GM23338 (cell line): ENCODE measurements at regions not wholly inside any gene's neighbourhood (a gene's known extent, or its start where the extent isn't known, plus 50 kb on each side); places are given as distances from the start of the nearest gene placed in this dataset.

Experiments
- ATAC-seq: fragments of 200-7000 bp; cut with Tn5 transposase; 3 replicates; pipeline ENCODE4 v1.9.1; 2020
- DNase-seq: peaks from one replicate; pipeline ENCODE4 v3.0.0-alpha.2; 2015; ENCODE audit warnings: low spot score
- H2AFZ ChIP-seq: fragments of 200-600 bp; sonication (generic); 2 replicates; pipeline ENCODE4 v1.8.0; 2016; ENCODE audit warnings: antibody characterized with exemption, mild to moderate bottlenecking, moderate library complexity
- H3F3A ChIP-seq: fragments of 200-600 bp; sonication (generic); replicated peaks from 2 replicates; pipeline ENCODE4 v1.8.0; 2017; ENCODE audit warnings: antibody characterized with exemption, mixed run types, low read depth
- H3K27ac ChIP-seq: fragments of 200-600 bp; sonication (generic); 2 replicates; pipeline ENCODE4 v1.6.1; 2016; ENCODE audit warnings: low read depth
- H3K27me3 ChIP-seq: fragments of 200-600 bp; sonication (generic); 2 replicates; pipeline ENCODE4 v1.8.0; 2016; ENCODE audit warnings: mild to moderate bottlenecking, mixed run types, moderate library complexity; ENCODE audit not compliant: insufficient read depth
- H3K36me3 ChIP-seq: fragments of 200-600 bp; sonication (generic); 2 replicates; pipeline ENCODE4 v1.8.0; 2016; ENCODE audit warnings: mild to moderate bottlenecking; ENCODE audit not compliant: insufficient read depth
- H3K4me1 ChIP-seq: fragments of 200-600 bp; sonication (generic); 2 replicates; pipeline ENCODE4 v1.8.0; 2016; ENCODE audit warnings: mild to moderate bottlenecking, moderate library complexity; ENCODE audit not compliant: insufficient read depth
- H3K4me2 ChIP-seq: fragments of 200-600 bp; sonication (generic); 2 replicates; pipeline ENCODE4 v1.7.1; 2017; ENCODE audit warnings: mixed run types
- H3K4me3 ChIP-seq: fragments of 200-600 bp; sonication (generic); 2 replicates; pipeline ENCODE4 v1.6.1; 2016; ENCODE audit warnings: mixed run types
- H3K79me2 ChIP-seq: fragments of 200-600 bp; sonication (generic); replicated peaks from 2 replicates; pipeline ENCODE4 v1.8.0; 2017; ENCODE audit warnings: mild to moderate bottlenecking; ENCODE audit not compliant: insufficient read depth
- H3K9me2 ChIP-seq: fragments of 200-600 bp; sonication (generic); 2 replicates; pipeline ENCODE4 v1.8.0; 2017; ENCODE audit not compliant: insufficient read depth
- H4K20me1 ChIP-seq: fragments of 200-600 bp; sonication (generic); replicated peaks from 2 replicates; pipeline ENCODE4 v1.8.0; 2017; ENCODE audit warnings: mild to moderate bottlenecking; ENCODE audit not compliant: insufficient read depth
- H3K27ac Mint-ChIP-seq: 2 replicates; pipeline ENCODE4 v1.8.0; 2020; ENCODE audit warnings: inconsistent platforms, mild to moderate bottlenecking, moderate library complexity, mixed read lengths
- H3K27me3 Mint-ChIP-seq: 3 replicates; pipeline ENCODE4 v1.8.0; 2022; ENCODE audit warnings: low read depth, mild to moderate bottlenecking, moderate library complexity, mixed read lengths, inconsistent platforms; ENCODE audit not compliant: insufficient read depth, poor library complexity
- H3K36me3 Mint-ChIP-seq: 3 replicates; pipeline ENCODE4 v1.8.0; 2021; ENCODE audit warnings: low read depth, mild to moderate bottlenecking, inconsistent platforms, moderate library complexity, mixed read lengths
- H3K4me1 Mint-ChIP-seq: 3 replicates; pipeline ENCODE4 v1.8.0; 2020; ENCODE audit warnings: mild to moderate bottlenecking, inconsistent platforms, mixed read lengths
- H3K4me3 Mint-ChIP-seq: 3 replicates; pipeline ENCODE4 v1.8.0; 2021; ENCODE audit warnings: moderate library complexity, mild to moderate bottlenecking, inconsistent platforms, mixed read lengths
- H3K9me3 Mint-ChIP-seq: 3 replicates; pipeline ENCODE4 v1.8.0; 2020; ENCODE audit warnings: moderate library complexity, mild to moderate bottlenecking, inconsistent platforms, mixed read lengths
- CREB1 ChIP-seq: fragments of 250-450 bp; sonication (Bioruptor Pico); IDR thresholded peaks from 2 replicates; pipeline ENCODE4 v1.5.0; 2020; ENCODE audit warnings: low read depth, mild to moderate bottlenecking, moderate library complexity
- EZH2 ChIP-seq: fragments of 200-600 bp; sonication (generic); IDR thresholded peaks from one replicate; pipeline ENCODE4 v1.8.0; 2017; ENCODE audit warnings: antibody characterized with exemption, mild to moderate bottlenecking, low read depth; ENCODE audit not compliant: unreplicated experiment
- EZH2phosphoT487 ChIP-seq: fragments of 200-600 bp; sonication (generic); IDR thresholded peaks from one replicate; pipeline ENCODE4 v1.8.1; 2018; ENCODE audit warnings: antibody characterized with exemption; ENCODE audit not compliant: unreplicated experiment
- JUNB ChIP-seq: IDR thresholded peaks from one replicate; pipeline ENCODE4 v1.6.1; 2016; ENCODE audit warnings: antibody characterized with exemption; ENCODE audit not compliant: unreplicated experiment
- NANOG ChIP-seq: IDR thresholded peaks from 2 replicates; pipeline ENCODE4 v1.6.1; 2016; ENCODE audit warnings: antibody characterized with exemption, borderline replicate concordance
- POLR2AphosphoS5 ChIP-seq: IDR thresholded peaks from 2 replicates; pipeline ENCODE4 v1.6.1; 2016; ENCODE audit warnings: antibody characterized with exemption, low read depth
- STAT1 ChIP-seq: IDR thresholded peaks from one replicate; pipeline ENCODE4 v1.6.1; 2016; ENCODE audit warnings: antibody characterized with exemption; ENCODE audit not compliant: unreplicated experiment
- ZNF114 ChIP-seq: fragments of 250-450 bp; sonication (Bioruptor Pico); IDR thresholded peaks from 2 replicates; pipeline ENCODE4 v1.5.0; 2020; ENCODE audit warnings: mild to moderate bottlenecking, moderate library complexity
- ZNF331 ChIP-seq: fragments of 250-450 bp; sonication (Bioruptor Pico); IDR thresholded peaks from 2 replicates; pipeline ENCODE4 v1.5.0; 2020; ENCODE audit warnings: low read depth, mild to moderate bottlenecking, moderate library complexity
- TF ChIP-seq, protein P1 (sequence below), 2 experiments: fragments of 200-600 bp in 1 of 2; sonication (generic) in 1 of 2; conservative IDR thresholded peaks; 2 replicates each; pipeline versions ENCODE4 v1.5.1 to v1.6.1; 2016 to 2017; ENCODE audit warnings: antibody characterized with exemption in 2 of 2, low read depth in 2 of 2, mild to moderate bottlenecking in 2 of 2, moderate library complexity in 1 of 2
- TF ChIP-seq, protein P2 (sequence below): IDR thresholded peaks from one replicate; pipeline ENCODE4 v1.6.1; 2018; ENCODE audit warnings: antibody characterized with exemption; ENCODE audit not compliant: unreplicated experiment
- TF ChIP-seq, protein P3 (sequence below): fragments of 250-450 bp; sonication (Bioruptor Pico); IDR thresholded peaks from 2 replicates; pipeline ENCODE4 v1.5.0; 2020; ENCODE audit warnings: mild to moderate bottlenecking, moderate library complexity
- TF ChIP-seq, protein P4 (sequence below): IDR thresholded peaks from 2 replicates; pipeline ENCODE4 v1.6.1; 2016; ENCODE audit warnings: antibody characterized with exemption

- no peaks in the 10 kb centered on the region for H4K20me1 ChIP-seq
- no peaks in the 10 kb centered on the region for H3F3A ChIP-seq
- Mint-ChIP-seq H3K4me3 (no peak overlapping the region), H3K27me3 (peaks cover 3% of the 10 kb centered on the region), H3K27ac (peak overlapping the region; percentile 39; the same call in 1 of the 2 replicates), H3K36me3 (no peaks in the 10 kb centered on the region; the same call in 2 of the 3 replicates), H3K9me3 (peaks cover 11% of the 10 kb centered on the region; the same call in 1 of the 3 replicates), H3K4me1 (no peaks in the 10 kb centered on the region)
- no peaks in the 10 kb centered on the region for H3K36me3 ChIP-seq
- H3K4me1 ChIP-seq: no peaks in the 10 kb centered on the region
- H3K79me2 ChIP-seq: no peaks in the 10 kb centered on the region
- DNase-seq: no peak
- H3K27me3 ChIP-seq: no peaks in the 10 kb centered on the region
- no peak overlapping the region for H2AFZ ChIP-seq
- ATAC-seq: no peak
- TF ChIP-seq, protein P1, sequence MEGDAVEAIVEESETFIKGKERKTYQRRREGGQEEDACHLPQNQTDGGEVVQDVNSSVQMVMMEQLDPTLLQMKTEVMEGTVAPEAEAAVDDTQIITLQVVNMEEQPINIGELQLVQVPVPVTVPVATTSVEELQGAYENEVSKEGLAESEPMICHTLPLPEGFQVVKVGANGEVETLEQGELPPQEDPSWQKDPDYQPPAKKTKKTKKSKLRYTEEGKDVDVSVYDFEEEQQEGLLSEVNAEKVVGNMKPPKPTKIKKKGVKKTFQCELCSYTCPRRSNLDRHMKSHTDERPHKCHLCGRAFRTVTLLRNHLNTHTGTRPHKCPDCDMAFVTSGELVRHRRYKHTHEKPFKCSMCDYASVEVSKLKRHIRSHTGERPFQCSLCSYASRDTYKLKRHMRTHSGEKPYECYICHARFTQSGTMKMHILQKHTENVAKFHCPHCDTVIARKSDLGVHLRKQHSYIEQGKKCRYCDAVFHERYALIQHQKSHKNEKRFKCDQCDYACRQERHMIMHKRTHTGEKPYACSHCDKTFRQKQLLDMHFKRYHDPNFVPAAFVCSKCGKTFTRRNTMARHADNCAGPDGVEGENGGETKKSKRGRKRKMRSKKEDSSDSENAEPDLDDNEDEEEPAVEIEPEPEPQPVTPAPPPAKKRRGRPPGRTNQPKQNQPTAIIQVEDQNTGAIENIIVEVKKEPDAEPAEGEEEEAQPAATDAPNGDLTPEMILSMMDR (conservative IDR thresholded peaks at IDR 0.05; ENCODE audit: low read depth in 2 of 2): no peak
- TF ChIP-seq NANOG: no peak
- TF ChIP-seq STAT1: no peak
- no peak for TF ChIP-seq ZNF114 (CRISPR knock-in tag)
- TF ChIP-seq EZH2: no peak
- no peak for TF ChIP-seq JUNB
- TF ChIP-seq, protein P2, sequence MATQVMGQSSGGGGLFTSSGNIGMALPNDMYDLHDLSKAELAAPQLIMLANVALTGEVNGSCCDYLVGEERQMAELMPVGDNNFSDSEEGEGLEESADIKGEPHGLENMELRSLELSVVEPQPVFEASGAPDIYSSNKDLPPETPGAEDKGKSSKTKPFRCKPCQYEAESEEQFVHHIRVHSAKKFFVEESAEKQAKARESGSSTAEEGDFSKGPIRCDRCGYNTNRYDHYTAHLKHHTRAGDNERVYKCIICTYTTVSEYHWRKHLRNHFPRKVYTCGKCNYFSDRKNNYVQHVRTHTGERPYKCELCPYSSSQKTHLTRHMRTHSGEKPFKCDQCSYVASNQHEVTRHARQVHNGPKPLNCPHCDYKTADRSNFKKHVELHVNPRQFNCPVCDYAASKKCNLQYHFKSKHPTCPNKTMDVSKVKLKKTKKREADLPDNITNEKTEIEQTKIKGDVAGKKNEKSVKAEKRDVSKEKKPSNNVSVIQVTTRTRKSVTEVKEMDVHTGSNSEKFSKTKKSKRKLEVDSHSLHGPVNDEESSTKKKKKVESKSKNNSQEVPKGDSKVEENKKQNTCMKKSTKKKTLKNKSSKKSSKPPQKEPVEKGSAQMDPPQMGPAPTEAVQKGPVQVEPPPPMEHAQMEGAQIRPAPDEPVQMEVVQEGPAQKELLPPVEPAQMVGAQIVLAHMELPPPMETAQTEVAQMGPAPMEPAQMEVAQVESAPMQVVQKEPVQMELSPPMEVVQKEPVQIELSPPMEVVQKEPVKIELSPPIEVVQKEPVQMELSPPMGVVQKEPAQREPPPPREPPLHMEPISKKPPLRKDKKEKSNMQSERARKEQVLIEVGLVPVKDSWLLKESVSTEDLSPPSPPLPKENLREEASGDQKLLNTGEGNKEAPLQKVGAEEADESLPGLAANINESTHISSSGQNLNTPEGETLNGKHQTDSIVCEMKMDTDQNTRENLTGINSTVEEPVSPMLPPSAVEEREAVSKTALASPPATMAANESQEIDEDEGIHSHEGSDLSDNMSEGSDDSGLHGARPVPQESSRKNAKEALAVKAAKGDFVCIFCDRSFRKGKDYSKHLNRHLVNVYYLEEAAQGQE: no peak
- no peak for TF ChIP-seq EZH2phosphoT487
- TF ChIP-seq, protein P3, sequence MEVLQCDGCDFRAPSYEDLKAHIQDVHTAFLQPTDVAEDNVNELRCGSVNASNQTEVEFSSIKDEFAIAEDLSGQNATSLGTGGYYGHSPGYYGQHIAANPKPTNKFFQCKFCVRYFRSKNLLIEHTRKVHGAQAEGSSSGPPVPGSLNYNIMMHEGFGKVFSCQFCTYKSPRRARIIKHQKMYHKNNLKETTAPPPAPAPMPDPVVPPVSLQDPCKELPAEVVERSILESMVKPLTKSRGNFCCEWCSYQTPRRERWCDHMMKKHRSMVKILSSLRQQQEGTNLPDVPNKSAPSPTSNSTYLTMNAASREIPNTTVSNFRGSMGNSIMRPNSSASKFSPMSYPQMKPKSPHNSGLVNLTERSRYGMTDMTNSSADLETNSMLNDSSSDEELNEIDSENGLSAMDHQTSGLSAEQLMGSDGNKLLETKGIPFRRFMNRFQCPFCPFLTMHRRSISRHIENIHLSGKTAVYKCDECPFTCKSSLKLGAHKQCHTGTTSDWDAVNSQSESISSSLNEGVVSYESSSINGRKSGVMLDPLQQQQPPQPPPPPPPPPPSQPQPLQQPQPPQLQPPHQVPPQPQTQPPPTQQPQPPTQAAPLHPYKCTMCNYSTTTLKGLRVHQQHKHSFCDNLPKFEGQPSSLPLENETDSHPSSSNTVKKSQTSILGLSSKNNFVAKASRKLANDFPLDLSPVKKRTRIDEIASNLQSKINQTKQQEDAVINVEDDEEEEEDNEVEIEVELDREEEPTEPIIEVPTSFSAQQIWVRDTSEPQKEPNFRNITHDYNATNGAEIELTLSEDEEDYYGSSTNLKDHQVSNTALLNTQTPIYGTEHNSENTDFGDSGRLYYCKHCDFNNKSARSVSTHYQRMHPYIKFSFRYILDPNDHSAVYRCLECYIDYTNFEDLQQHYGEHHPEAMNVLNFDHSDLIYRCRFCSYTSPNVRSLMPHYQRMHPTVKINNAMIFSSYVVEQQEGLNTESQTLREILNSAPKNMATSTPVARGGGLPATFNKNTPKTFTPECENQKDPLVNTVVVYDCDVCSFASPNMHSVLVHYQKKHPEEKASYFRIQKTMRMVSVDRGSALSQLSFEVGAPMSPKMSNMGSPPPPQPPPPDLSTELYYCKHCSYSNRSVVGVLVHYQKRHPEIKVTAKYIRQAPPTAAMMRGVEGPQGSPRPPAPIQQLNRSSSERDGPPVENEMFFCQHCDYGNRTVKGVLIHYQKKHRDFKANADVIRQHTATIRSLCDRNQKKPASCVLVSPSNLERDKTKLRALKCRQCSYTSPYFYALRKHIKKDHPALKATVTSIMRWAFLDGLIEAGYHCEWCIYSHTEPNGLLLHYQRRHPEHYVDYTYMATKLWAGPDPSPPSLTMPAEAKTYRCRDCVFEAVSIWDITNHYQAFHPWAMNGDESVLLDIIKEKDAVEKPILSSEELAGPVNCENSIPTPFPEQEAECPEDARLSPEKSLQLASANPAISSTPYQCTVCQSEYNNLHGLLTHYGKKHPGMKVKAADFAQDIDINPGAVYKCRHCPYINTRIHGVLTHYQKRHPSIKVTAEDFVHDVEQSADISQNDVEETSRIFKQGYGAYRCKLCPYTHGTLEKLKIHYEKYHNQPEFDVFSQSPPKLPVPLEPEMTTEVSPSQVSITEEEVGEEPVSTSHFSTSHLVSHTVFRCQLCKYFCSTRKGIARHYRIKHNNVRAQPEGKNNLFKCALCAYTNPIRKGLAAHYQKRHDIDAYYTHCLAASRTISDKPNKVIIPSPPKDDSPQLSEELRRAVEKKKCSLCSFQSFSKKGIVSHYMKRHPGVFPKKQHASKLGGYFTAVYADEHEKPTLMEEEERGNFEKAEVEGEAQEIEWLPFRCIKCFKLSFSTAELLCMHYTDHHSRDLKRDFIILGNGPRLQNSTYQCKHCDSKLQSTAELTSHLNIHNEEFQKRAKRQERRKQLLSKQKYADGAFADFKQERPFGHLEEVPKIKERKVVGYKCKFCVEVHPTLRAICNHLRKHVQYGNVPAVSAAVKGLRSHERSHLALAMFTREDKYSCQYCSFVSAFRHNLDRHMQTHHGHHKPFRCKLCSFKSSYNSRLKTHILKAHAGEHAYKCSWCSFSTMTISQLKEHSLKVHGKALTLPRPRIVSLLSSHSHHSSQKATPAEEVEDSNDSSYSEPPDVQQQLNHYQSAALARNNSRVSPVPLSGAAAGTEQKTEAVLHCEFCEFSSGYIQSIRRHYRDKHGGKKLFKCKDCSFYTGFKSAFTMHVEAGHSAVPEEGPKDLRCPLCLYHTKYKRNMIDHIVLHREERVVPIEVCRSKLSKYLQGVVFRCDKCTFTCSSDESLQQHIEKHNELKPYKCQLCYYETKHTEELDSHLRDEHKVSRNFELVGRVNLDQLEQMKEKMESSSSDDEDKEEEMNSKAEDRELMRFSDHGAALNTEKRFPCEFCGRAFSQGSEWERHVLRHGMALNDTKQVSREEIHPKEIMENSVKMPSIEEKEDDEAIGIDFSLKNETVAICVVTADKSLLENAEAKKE: no peak
- TF ChIP-seq ZNF331 (CRISPR knock-in tag): no peak
- TF ChIP-seq, protein P4, sequence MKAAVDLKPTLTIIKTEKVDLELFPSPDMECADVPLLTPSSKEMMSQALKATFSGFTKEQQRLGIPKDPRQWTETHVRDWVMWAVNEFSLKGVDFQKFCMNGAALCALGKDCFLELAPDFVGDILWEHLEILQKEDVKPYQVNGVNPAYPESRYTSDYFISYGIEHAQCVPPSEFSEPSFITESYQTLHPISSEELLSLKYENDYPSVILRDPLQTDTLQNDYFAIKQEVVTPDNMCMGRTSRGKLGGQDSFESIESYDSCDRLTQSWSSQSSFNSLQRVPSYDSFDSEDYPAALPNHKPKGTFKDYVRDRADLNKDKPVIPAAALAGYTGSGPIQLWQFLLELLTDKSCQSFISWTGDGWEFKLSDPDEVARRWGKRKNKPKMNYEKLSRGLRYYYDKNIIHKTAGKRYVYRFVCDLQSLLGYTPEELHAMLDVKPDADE: no peak
- no peak for TF ChIP-seq POLR2AphosphoS5
- no peak for TF ChIP-seq CREB1 (CRISPR knock-in tag)
- H3K9me2 ChIP-seq: no peaks in the 10 kb centered on the region; the same call in none of the 2 replicates
- H3K4me2 ChIP-seq: no peak overlapping the region
- no peak overlapping the region for H3K27ac ChIP-seq
- no peak overlapping the region for H3K4me3 ChIP-seq
These were observed 186.2 kb upstream of the TNFAIP3 start for GRCh38 chr6:137680705-137681346.
